ENCODE measurements at regions not wholly inside any gene's neighbourhood (a gene's known extent, or its start where the extent isn't known, plus 50 kb on each side); places are given as distances from the start of the nearest gene placed in this dataset.
"Not testable (repeated sequence)": the region's sequence is repeated elsewhere in the genome, so short reads cannot be mapped to it uniquely, and the experiment has no call there.

- POLR2A ChIA-PET = no interaction called here
Observed at GRCh38 chr18:67410075-67411070, 106.1 kb downstream of the DSEL start.

GRCh38 chr18:67408240-67408639 lies 108.3 kb downstream of the DSEL start:
- H3K4me3 Mint-ChIP-seq = no peak overlapping the region
- CTCF ChIA-PET = no interaction called here
- H3K27me3 Mint-ChIP-seq = no peaks in the 10 kb centered on the region
- no peak for DNase-seq
- no peaks in the 10 kb centered on the region for H3K9me3 Mint-ChIP-seq
- H3K27ac Mint-ChIP-seq = no peak overlapping the region
- no peaks in the 10 kb centered on the region for H3K36me3 Mint-ChIP-seq (ENCODE audit: low read depth)
- no peaks in the 10 kb centered on the region for H3K4me1 Mint-ChIP-seq
- POLR2A ChIA-PET = no interaction called here

More at GRCh38 chr18:67410075-67411070, 106.1 kb downstream of the DSEL start:
- Mint-ChIP-seq H3K27ac (no peak overlapping the region), H3K9me3 (no peaks in the 10 kb centered on the region), H3K4me3 (no peak overlapping the region), H3K4me1 (no peaks in the 10 kb centered on the region), H3K27me3 (no peaks in the 10 kb centered on the region), H3K36me3 (ENCODE audit: low read depth) (no peaks in the 10 kb centered on the region)
- no peak for DNase-seq
- CTCF ChIA-PET = no interaction called here

- Mint-ChIP-seq H3K4me3 (no peak overlapping the region), H3K27ac (no peak overlapping the region), H3K4me1 (no peaks in the 10 kb centered on the region), H3K27me3 (no peaks in the 10 kb centered on the region), H3K36me3 (ENCODE audit: low read depth) (no peaks in the 10 kb centered on the region), H3K9me3 (no peaks in the 10 kb centered on the region)
- ChIA-PET POLR2A (no interaction called here), CTCF (no interaction called here)
- DNase-seq = no peak
Observed at GRCh38 chr18:67406714-67407113, 109.8 kb downstream of the DSEL start.

GRCh38 chr18:67402543-67402942 lies 114.0 kb downstream of the DSEL start:
- H3K27ac Mint-ChIP-seq = no peak overlapping the region
- no peak for DNase-seq
- CTCF ChIA-PET = no interaction called here
- no peaks in the 10 kb centered on the region for H3K9me3 Mint-ChIP-seq
- H3K4me3 Mint-ChIP-seq = no peak overlapping the region
- no peaks in the 10 kb centered on the region for H3K4me1 Mint-ChIP-seq
- POLR2A ChIA-PET = no interaction called here
- H3K27me3 Mint-ChIP-seq = peaks cover 4% of the 10 kb centered on the region
- no peaks in the 10 kb centered on the region for H3K36me3 Mint-ChIP-seq (ENCODE audit: low read depth)

- DNase-seq = no peak
- peaks cover 7% of the 10 kb centered on the region for H3K27me3 Mint-ChIP-seq
- no peaks in the 10 kb centered on the region for H3K36me3 Mint-ChIP-seq (ENCODE audit: low read depth)
- POLR2A ChIA-PET = no interaction called here
- H3K9me3 Mint-ChIP-seq = no peaks in the 10 kb centered on the region
- H3K27ac Mint-ChIP-seq = no peak overlapping the region
- H3K4me3 Mint-ChIP-seq = no peak overlapping the region
- no peaks in the 10 kb centered on the region for H3K4me1 Mint-ChIP-seq
- CTCF ChIA-PET = no interaction called here
Observed at GRCh38 chr18:67400502-67401117, 115.9 kb downstream of the DSEL start.

- Mint-ChIP-seq H3K9me3 (no peaks in the 10 kb centered on the region), H3K4me1 (no peaks in the 10 kb centered on the region), H3K27me3 (no peaks in the 10 kb centered on the region), H3K27ac (no peak overlapping the region), H3K36me3 (ENCODE audit: low read depth) (no peaks in the 10 kb centered on the region), H3K4me3 (no peak overlapping the region)
- no peak for DNase-seq
- ChIA-PET CTCF (no interaction called here), POLR2A (no interaction called here)
Observed at GRCh38 chr18:67386032-67386431, 130.5 kb downstream of the DSEL start.

- H3K9me3 Mint-ChIP-seq = no peaks in the 10 kb centered on the region
- no peaks in the 10 kb centered on the region for H3K36me3 Mint-ChIP-seq (ENCODE audit: low read depth)
- H3K27ac Mint-ChIP-seq = no peak overlapping the region
- CTCF ChIA-PET = no interaction called here
- no peaks in the 10 kb centered on the region for H3K4me1 Mint-ChIP-seq
- no peak for DNase-seq
- H3K4me3 Mint-ChIP-seq = no peak overlapping the region
- POLR2A ChIA-PET = no interaction called here
- no peaks in the 10 kb centered on the region for H3K27me3 Mint-ChIP-seq
Observed at GRCh38 chr18:67385455-67385854, 131.1 kb downstream of the DSEL start.

- H3K27ac Mint-ChIP-seq; H3K4me3 Mint-ChIP-seq; H3K9me3 Mint-ChIP-seq; H3K4me1 Mint-ChIP-seq; H3K27me3 Mint-ChIP-seq; POLR2A ChIA-PET; H3K36me3 Mint-ChIP-seq (ENCODE audit: low read depth); CTCF ChIA-PET; DNase-seq: not testable (repeated sequence)
Observed at GRCh38 chr18:67384057-67384456, 132.5 kb downstream of the DSEL start.

GRCh38 chr18:67381608-67382150 lies 134.8 kb downstream of the DSEL start:
- Mint-ChIP-seq H3K36me3 (ENCODE audit: low read depth) (no peaks in the 10 kb centered on the region), H3K27me3 (no peaks in the 10 kb centered on the region), H3K27ac (no peak overlapping the region), H3K4me1 (no peaks in the 10 kb centered on the region), H3K9me3 (no peaks in the 10 kb centered on the region), H3K4me3 (no peak overlapping the region)
- ChIA-PET POLR2A (no interaction called here), CTCF (no interaction called here)
- no peak for DNase-seq

GRCh38 chr18:67380867-67381266 lies 135.7 kb downstream of the DSEL start:
- Mint-ChIP-seq H3K27ac (no peak overlapping the region), H3K4me3 (no peak overlapping the region), H3K27me3 (no peaks in the 10 kb centered on the region), H3K4me1 (no peaks in the 10 kb centered on the region), H3K36me3 (ENCODE audit: low read depth) (no peaks in the 10 kb centered on the region), H3K9me3 (no peaks in the 10 kb centered on the region)
- DNase-seq = no peak
- CTCF ChIA-PET = no interaction called here
- POLR2A ChIA-PET = no interaction called here

GRCh38 chr18:67379981-67380380 lies 136.5 kb downstream of the DSEL start:
- Mint-ChIP-seq H3K4me1 (no peaks in the 10 kb centered on the region), H3K36me3 (ENCODE audit: low read depth) (no peaks in the 10 kb centered on the region), H3K4me3 (no peak overlapping the region), H3K27ac (no peak overlapping the region), H3K9me3 (no peaks in the 10 kb centered on the region), H3K27me3 (no peaks in the 10 kb centered on the region)
- POLR2A ChIA-PET = no interaction called here
- CTCF ChIA-PET = no interaction called here
- DNase-seq = no peak

GRCh38 chr18:67376372-67376771 lies 140.1 kb downstream of the DSEL start:
- H3K27ac Mint-ChIP-seq = no peak overlapping the region
- ChIA-PET POLR2A (no interaction called here), CTCF (no interaction called here)
- no peaks in the 10 kb centered on the region for H3K9me3 Mint-ChIP-seq
- H3K4me3 Mint-ChIP-seq = no peak overlapping the region
- H3K36me3 Mint-ChIP-seq (ENCODE audit: low read depth) = no peaks in the 10 kb centered on the region
- no peaks in the 10 kb centered on the region for H3K27me3 Mint-ChIP-seq
- DNase-seq = no peak
- no peaks in the 10 kb centered on the region for H3K4me1 Mint-ChIP-seq

- Mint-ChIP-seq H3K4me3 (no peak overlapping the region), H3K27ac (no peak overlapping the region), H3K27me3 (no peaks in the 10 kb centered on the region), H3K4me1 (no peaks in the 10 kb centered on the region), H3K9me3 (no peaks in the 10 kb centered on the region), H3K36me3 (ENCODE audit: low read depth) (no peaks in the 10 kb centered on the region)
- ChIA-PET POLR2A (no interaction called here), CTCF (no interaction called here)
- no peak for DNase-seq
Observed at GRCh38 chr18:67373636-67374035, 142.9 kb downstream of the DSEL start.

- Mint-ChIP-seq H3K4me1 (no peaks in the 10 kb centered on the region), H3K9me3 (no peaks in the 10 kb centered on the region), H3K27me3 (no peaks in the 10 kb centered on the region), H3K36me3 (ENCODE audit: low read depth) (no peaks in the 10 kb centered on the region), H3K4me3 (no peak overlapping the region), H3K27ac (no peak overlapping the region)
- DNase-seq = no peak
- POLR2A ChIA-PET = no interaction called here
- CTCF ChIA-PET = no interaction called here
Observed at GRCh38 chr18:67367540-67367939, 149.0 kb downstream of the DSEL start.
